ENCODE measurements at regions not wholly inside any gene's neighbourhood (a gene's known extent, or its start where the extent isn't known, plus 50 kb on each side); places are given as distances from the start of the nearest gene placed in this dataset.

DNA sequence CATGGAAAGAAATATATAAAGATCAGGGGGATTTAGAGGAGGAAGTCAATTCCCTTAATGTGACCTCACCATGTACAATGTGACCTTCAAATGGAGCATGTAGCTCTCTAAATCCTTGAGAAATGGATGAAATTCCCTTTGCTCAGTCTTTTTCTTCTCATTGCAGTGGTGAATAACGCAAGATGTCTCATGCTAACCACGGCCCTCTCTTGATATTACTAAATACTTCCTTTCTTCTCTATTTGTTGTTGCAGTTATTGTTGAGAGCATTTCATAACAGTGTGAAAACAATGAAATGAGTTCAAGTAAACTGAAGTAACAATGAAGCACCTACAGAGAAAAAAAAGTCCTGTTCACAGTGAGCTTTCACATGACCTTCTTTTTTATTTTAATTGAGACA, 55.6 kb downstream of the ZNF281 start:
- no peak for DNase-seq (ENCODE audit: extremely low spot score)
- ChIA-PET CTCF (no interaction called here), POLR2A (no interaction called here)
- TF ChIP-seq TARDBP (IDR thresholded peaks at IDR 0.05) (no peak), BHLHE40 (IDR thresholded peaks at IDR 0.05; ENCODE audit: borderline replicate concordance) (no peak), ARNT (IDR thresholded peaks at IDR 0.05) (no peak), L3MBTL2 (conservative IDR thresholded peaks at IDR 0.05) (no peak), SP1 (IDR thresholded peaks at IDR 0.05) (no peak)

DNA sequence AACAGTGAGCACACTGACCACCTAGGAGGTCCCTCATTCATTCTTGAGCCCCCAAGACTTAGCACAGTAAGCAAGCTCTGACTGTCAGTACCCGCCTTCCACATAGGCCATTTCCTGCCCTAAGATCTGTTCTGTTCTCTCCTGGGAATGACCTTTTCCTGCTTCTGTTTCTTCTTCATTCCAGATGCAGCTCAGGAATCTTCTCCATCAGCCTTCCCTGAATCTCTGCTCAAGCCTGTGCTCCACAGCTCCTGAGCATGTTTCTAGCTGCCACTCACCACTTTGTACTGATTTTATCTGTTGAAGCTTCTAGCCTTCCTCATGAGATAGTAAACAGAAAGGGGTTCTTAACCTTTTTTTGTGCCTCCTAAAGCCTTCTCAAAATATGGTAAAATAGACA, 56.6 kb downstream of the ZNF281 start:
- TF ChIP-seq, protein P1, sequence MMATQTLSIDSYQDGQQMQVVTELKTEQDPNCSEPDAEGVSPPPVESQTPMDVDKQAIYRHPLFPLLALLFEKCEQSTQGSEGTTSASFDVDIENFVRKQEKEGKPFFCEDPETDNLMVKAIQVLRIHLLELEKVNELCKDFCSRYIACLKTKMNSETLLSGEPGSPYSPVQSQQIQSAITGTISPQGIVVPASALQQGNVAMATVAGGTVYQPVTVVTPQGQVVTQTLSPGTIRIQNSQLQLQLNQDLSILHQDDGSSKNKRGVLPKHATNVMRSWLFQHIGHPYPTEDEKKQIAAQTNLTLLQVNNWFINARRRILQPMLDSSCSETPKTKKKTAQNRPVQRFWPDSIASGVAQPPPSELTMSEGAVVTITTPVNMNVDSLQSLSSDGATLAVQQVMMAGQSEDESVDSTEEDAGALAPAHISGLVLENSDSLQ (IDR thresholded peaks at IDR 0.05), result no peak
- TF ChIP-seq BHLHE40 (IDR thresholded peaks at IDR 0.05; ENCODE audit: borderline replicate concordance) (no peak), SUZ12 (IDR thresholded peaks at IDR 0.05) (no peak), HDGF (IDR thresholded peaks at IDR 0.05; ENCODE audit: borderline replicate concordance) (no peak), SP1 (IDR thresholded peaks at IDR 0.05) (no peak), L3MBTL2 (conservative IDR thresholded peaks at IDR 0.05) (no peak), FOXM1 (IDR thresholded peaks at IDR 0.05; ENCODE audit: borderline replicate concordance) (no peak), ELF4 (IDR thresholded peaks at IDR 0.05) (no peak), FOXA1 (IDR thresholded peaks at IDR 0.05) (no peak), ZNF384 (IDR thresholded peaks at IDR 0.05) (no peak), TARDBP (IDR thresholded peaks at IDR 0.05) (no peak), ARNT (IDR thresholded peaks at IDR 0.05) (no peak), FOXK2 (IDR thresholded peaks at IDR 0.05) (no peak), NFRKB (IDR thresholded peaks at IDR 0.05) (no peak), LEF1 (IDR thresholded peaks at IDR 0.05; ENCODE audit: borderline replicate concordance) (no peak), CTBP1 (IDR thresholded peaks at IDR 0.05; ENCODE audit: borderline replicate concordance) (no peak)
- CTCF ChIA-PET, result no interaction called here
- POLR2A ChIA-PET, result no interaction called here
- no peak for DNase-seq (ENCODE audit: extremely low spot score)

DNA sequence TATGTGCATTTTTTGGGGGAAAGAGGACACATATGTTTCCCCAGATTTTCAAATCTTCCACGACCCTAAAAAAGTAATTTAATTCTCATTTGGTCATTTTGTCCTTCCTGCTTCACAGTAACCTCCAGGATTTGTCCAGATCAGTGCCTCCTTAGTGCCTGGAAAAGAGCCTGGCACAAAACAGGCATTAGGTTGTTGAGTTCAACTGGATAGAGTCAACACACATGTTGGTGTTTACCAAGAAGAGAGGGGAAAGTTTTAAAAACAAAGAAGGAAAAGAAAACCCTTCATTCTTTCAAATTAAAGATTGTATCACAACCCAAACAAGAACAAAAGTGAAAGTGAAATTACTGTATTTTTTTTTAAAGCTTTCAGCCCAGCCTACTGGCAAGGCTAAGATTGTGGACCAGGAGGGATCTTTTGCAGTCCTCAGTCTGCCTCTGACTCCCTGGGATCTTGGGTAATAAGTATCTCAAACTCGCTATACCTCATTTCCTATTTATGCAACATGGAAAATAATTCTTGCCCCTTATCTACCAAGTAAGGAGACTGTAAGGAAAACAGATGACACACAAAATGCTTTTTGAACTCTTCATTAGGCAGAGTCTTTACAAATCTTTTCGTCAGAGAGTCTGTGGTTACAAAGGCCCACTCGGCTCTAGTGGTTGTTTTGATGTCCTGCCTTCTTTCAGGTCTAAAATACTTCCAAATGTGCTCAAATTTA, 57.8 kb downstream of the ZNF281 start:
- DNase-seq (ENCODE audit: extremely low spot score), result no peak
- POLR2A ChIA-PET, result no interaction called here

DNA sequence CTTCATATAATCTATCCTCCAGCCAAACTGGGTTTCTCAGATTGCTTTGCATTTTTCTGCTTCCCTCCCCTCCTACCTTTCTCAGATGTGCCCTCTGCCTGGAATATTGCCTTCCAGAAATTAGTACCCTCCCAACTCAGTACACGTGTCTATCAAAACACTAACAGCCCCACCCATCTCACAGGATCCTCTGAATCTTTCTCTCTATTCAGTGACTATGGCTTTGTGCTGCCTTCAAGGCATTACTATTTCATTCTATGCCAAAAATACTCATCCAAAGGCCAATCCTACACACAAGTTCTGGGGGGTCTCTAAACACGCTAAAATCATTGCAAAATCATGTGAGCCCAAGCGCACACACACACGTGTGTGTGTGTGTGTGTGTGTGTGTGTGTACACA, 58.4 kb downstream of the ZNF281 start:
- CTCF ChIA-PET, result no interaction called here
- TF ChIP-seq NFRKB (IDR thresholded peaks at IDR 0.05) (no peak), FOXA1 (IDR thresholded peaks at IDR 0.05) (no peak), LEF1 (IDR thresholded peaks at IDR 0.05; ENCODE audit: borderline replicate concordance) (no peak), BHLHE40 (IDR thresholded peaks at IDR 0.05; ENCODE audit: borderline replicate concordance) (no peak), L3MBTL2 (conservative IDR thresholded peaks at IDR 0.05) (no peak)
- POLR2A ChIA-PET, result no interaction called here
- no peak for DNase-seq (ENCODE audit: extremely low spot score)

More for the DNA sequence above, 57.8 kb downstream of the ZNF281 start:
- CTCF ChIA-PET, result no interaction called here
- TF ChIP-seq SUZ12 (IDR thresholded peaks at IDR 0.05), result no peak
- no peak for TF ChIP-seq ELF4 (IDR thresholded peaks at IDR 0.05)
- TF ChIP-seq CTBP1 (IDR thresholded peaks at IDR 0.05; ENCODE audit: borderline replicate concordance), result no peak
- TF ChIP-seq NFRKB (IDR thresholded peaks at IDR 0.05), result no peak
- no peak for TF ChIP-seq ARNT (IDR thresholded peaks at IDR 0.05)
- TF ChIP-seq, protein P1 (IDR thresholded peaks at IDR 0.05), result no peak
- TF ChIP-seq FOXK2 (IDR thresholded peaks at IDR 0.05), result no peak
- no peak for TF ChIP-seq TARDBP (IDR thresholded peaks at IDR 0.05)

DNA sequence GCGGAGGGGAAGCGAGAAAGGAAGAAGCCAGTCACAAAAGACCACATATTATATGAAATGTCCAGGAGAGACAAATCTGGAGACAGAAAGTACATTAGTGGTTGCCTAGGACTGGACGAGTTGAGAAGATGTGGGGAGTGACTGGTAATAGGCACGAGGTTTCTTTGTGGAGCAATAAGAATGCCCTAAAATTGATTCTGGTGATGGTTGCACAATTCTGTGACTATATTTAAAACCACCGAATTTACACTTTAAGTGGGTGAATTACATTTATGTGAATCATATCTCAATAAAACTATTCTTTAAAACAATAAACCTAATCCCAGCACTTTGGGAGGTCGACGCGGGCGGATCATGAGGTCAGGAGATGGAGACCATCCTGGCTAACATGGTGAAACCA, 63.1 kb downstream of the ZNF281 start:
- no peak for DNase-seq (ENCODE audit: extremely low spot score)
- ChIA-PET POLR2A (no interaction called here), CTCF (no interaction called here)
- TF ChIP-seq, protein P1 (IDR thresholded peaks at IDR 0.05), result no peak
- TF ChIP-seq L3MBTL2 (conservative IDR thresholded peaks at IDR 0.05) (no peak), FOXA1 (IDR thresholded peaks at IDR 0.05) (no peak), BHLHE40 (IDR thresholded peaks at IDR 0.05; ENCODE audit: borderline replicate concordance) (no peak), TARDBP (IDR thresholded peaks at IDR 0.05) (no peak), SUZ12 (IDR thresholded peaks at IDR 0.05) (no peak), FOXM1 (IDR thresholded peaks at IDR 0.05; ENCODE audit: borderline replicate concordance) (no peak), ARNT (IDR thresholded peaks at IDR 0.05) (no peak), ZNF384 (IDR thresholded peaks at IDR 0.05) (no peak), ELF4 (IDR thresholded peaks at IDR 0.05) (no peak), CTBP1 (IDR thresholded peaks at IDR 0.05; ENCODE audit: borderline replicate concordance) (no peak), NFRKB (IDR thresholded peaks at IDR 0.05) (no peak)

DNA sequence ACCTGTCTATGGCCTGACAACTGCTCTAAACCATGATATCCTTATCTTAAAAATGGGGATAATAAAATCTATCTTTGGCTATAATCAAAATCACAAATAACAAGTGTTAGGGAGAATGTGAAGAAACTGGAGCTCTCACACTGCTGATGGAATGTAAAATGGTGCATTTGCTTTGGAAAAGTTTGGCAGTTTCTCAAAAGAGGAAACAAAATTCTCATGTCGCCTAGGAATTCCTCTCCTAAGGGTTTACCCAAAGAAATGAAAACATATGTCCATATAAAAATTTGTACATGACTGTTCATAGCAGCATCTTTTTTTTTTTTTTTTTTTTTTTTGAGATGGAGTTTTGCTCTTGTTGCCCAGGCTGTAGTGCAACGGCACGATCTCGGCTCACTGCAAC, 64.3 kb downstream of the ZNF281 start:
- ChIA-PET CTCF (no interaction called here), POLR2A (no interaction called here)
- TF ChIP-seq ARNT (IDR thresholded peaks at IDR 0.05) (no peak), NFRKB (IDR thresholded peaks at IDR 0.05) (no peak), ELF4 (IDR thresholded peaks at IDR 0.05) (no peak), SP1 (IDR thresholded peaks at IDR 0.05) (no peak)
- no peak for DNase-seq (ENCODE audit: extremely low spot score)

DNA sequence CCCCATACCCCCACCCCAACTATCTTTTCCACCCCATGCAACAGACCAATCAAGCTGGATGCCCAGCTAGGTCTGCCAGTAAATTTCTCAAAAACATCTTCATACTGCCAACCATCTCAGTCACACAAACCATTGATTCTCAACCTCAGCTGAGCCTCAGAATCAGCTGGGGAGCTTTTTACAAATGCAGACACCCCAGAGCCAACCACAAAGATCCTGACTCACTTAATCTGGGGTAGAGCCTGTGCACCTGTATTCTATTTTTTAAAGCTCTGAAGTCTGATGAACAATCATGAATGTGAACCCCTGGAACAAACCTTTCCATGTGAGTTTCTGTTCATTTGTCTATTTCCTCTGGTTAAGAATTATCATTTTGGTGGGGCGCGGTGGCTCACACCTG, 66.0 kb downstream of the ZNF281 start:
- DNase-seq (ENCODE audit: extremely low spot score), result no peak
- POLR2A ChIA-PET, result no interaction called here
- TF ChIP-seq CTBP1 (IDR thresholded peaks at IDR 0.05; ENCODE audit: borderline replicate concordance) (no peak), NFRKB (IDR thresholded peaks at IDR 0.05) (no peak), FOXA1 (IDR thresholded peaks at IDR 0.05) (no peak), SUZ12 (IDR thresholded peaks at IDR 0.05) (no peak), ELF4 (IDR thresholded peaks at IDR 0.05) (no peak), FOXM1 (IDR thresholded peaks at IDR 0.05; ENCODE audit: borderline replicate concordance) (no peak), TARDBP (IDR thresholded peaks at IDR 0.05) (no peak), ARNT (IDR thresholded peaks at IDR 0.05) (no peak), HDGF (IDR thresholded peaks at IDR 0.05; ENCODE audit: borderline replicate concordance) (no peak), BHLHE40 (IDR thresholded peaks at IDR 0.05; ENCODE audit: borderline replicate concordance) (no peak), ZNF384 (IDR thresholded peaks at IDR 0.05) (no peak), FOXK2 (IDR thresholded peaks at IDR 0.05) (no peak), LEF1 (IDR thresholded peaks at IDR 0.05; ENCODE audit: borderline replicate concordance) (no peak), L3MBTL2 (conservative IDR thresholded peaks at IDR 0.05) (no peak), SP1 (IDR thresholded peaks at IDR 0.05) (no peak)
- TF ChIP-seq, protein P1 (IDR thresholded peaks at IDR 0.05), result no peak
- CTCF ChIA-PET, result interaction anchor here (0.6 kb wide), 1 partner anchor 13 kb away, joined by 3 read pairs; no protein-coding TSS in a partner anchor

All from HEK293T (cell line).